CD4-positive, alpha-beta memory T cell (primary cell): ENCODE measurements at regions not wholly inside any gene's neighbourhood (a gene's known extent, or its start where the extent isn't known, plus 50 kb on each side); places are given as distances from the start of the nearest gene placed in this dataset.

Experiments used
- CTCF ChIA-PET: fragments of 350-600 bp; sonication (Branson Sonifier 250); formaldehyde crosslinking; loops from one replicate; lab custom pipeline; 2021; ENCODE audit warnings: inconsistent platforms; ENCODE audit not compliant: partially characterized antibody; lab: Charles Lee
- POLR2A ChIA-PET: fragments of 350-600 bp; sonication (Branson Sonifier 250); formaldehyde crosslinking; loops from one replicate; lab custom pipeline; 2021; ENCODE audit not compliant: partially characterized antibody; lab: Charles Lee
- DNase-seq, 5 donors: peaks; one replicate each; pipeline versions ENCODE4 v3.0.0 to v3.0.0-alpha.2; 2020 to 2022; ENCODE audit warnings: mixed read lengths in 1 of 5
- H3K27ac ChIP-seq: one replicate; pipeline ENCODE4 v1.7.0; 2013; ENCODE audit warnings: low read depth, low read length
- H3K27me3 ChIP-seq: 2 replicates; pipeline ENCODE4 v1.7.0; 2013; ENCODE audit warnings: mild to moderate bottlenecking, low read length, moderate library complexity; ENCODE audit not compliant: insufficient read depth
- H3K36me3 ChIP-seq: 2 replicates; pipeline ENCODE4 v1.7.0; 2013; ENCODE audit warnings: mild to moderate bottlenecking, low read length, moderate library complexity; ENCODE audit not compliant: insufficient read depth
- H3K4me1 ChIP-seq: 2 replicates; pipeline ENCODE4 v1.7.0; 2013; ENCODE audit warnings: mild to moderate bottlenecking, low read length, moderate library complexity; ENCODE audit not compliant: insufficient read depth
- H3K4me3 ChIP-seq, 2 donors: one replicate each; pipeline ENCODE4 v1.7.0; 2013; ENCODE audit warnings: low read length in 2 of 2, mild to moderate bottlenecking in 1 of 2
- H3K9me3 ChIP-seq, 2 donors: one replicate each; pipeline ENCODE4 v1.7.0; 2013; ENCODE audit warnings: low read length in 2 of 2, control low read depth in 1 of 2; ENCODE audit not compliant: control insufficient read depth in 1 of 2
- H3K27ac Mint-ChIP-seq, 7 donors: one replicate each; pipeline ENCODE4 v1.8.0; 2020 to 2021; ENCODE audit warnings: mixed read lengths in 7 of 7, mild to moderate bottlenecking in 6 of 7, inconsistent platforms in 3 of 7, moderate library complexity in 3 of 7
- H3K27me3 Mint-ChIP-seq, 2 donors: one replicate each; pipeline ENCODE4 v1.8.0; 2020 to 2021; ENCODE audit warnings: mixed read lengths in 2 of 2
- H3K36me3 Mint-ChIP-seq, 2 donors: one replicate each; pipeline ENCODE4 v1.8.0; 2020 to 2021; ENCODE audit warnings: mixed read lengths in 2 of 2, inconsistent platforms in 1 of 2, mild to moderate bottlenecking in 1 of 2
- H3K4me1 Mint-ChIP-seq, 4 donors: one replicate each; pipeline ENCODE4 v1.8.0; 2020 to 2021; ENCODE audit warnings: mixed read lengths in 4 of 4, mild to moderate bottlenecking in 1 of 4
- H3K4me3 Mint-ChIP-seq, 8 donors: one replicate each; pipeline ENCODE4 v1.8.0; 2020 to 2021; ENCODE audit warnings: mixed read lengths in 8 of 8, mild to moderate bottlenecking in 7 of 8, moderate library complexity in 6 of 8, inconsistent platforms in 3 of 8
- H3K9me3 Mint-ChIP-seq, 8 donors: one replicate each; pipeline ENCODE4 v1.8.0; 2020 to 2021; ENCODE audit warnings: mixed read lengths in 8 of 8, mild to moderate bottlenecking in 5 of 8, inconsistent platforms in 3 of 8, moderate library complexity in 1 of 8
- intact Hi-C: fragments of 100-400 bp; cut with micrococcal nuclease; formaldehyde crosslinking; loops from one replicate; pipeline ENCODE4 v1.15.1; 2023

DNA sequence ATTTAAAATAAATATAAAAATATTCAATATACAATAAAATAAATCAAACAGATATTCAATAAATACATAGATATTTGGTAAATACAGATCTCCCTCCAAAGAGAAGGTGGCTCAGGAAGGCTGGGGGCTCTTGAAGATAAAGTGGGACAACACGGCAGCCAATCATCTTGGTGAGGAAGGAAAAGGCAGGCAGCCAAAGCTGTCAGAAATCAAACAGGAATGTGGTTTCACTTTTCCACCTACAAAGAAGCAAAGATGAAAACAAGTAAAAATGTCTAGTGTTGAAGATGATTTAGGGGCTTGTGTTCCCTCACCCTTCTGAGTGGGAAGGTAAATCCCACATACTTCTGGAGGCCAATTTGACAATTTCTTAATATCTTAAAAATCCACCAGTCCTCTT, 85.7 kb downstream of the B3GNT2 start:
- Histone ChIP-seq H3K4me3 (no peak overlapping the region), H3K36me3 (no peaks in the 10 kb centered on the region), H3K9me3 (peaks cover 0 to 19% of the 10 kb centered on the region in 2 donors), H3K27me3 (no peaks in the 10 kb centered on the region), H3K4me1 (no peaks in the 10 kb centered on the region), H3K27ac (no peak overlapping the region)
- no peak overlapping the region for H3K27ac Mint-ChIP-seq
- H3K4me1 Mint-ChIP-seq = no peaks in the 10 kb centered on the region
- no peaks in the 10 kb centered on the region for H3K27me3 Mint-ChIP-seq
- H3K4me3 Mint-ChIP-seq = no peak overlapping the region
- CTCF ChIA-PET = no interaction called here
- intact Hi-C loops = no loop called here
- H3K9me3 Mint-ChIP-seq = peaks cover 6 to 41% (median 27%) of the 10 kb centered on the region in 8 donors
- DNase-seq = no peak
- peaks cover 6 to 18% of the 10 kb centered on the region in 2 donors for H3K36me3 Mint-ChIP-seq
- POLR2A ChIA-PET = no interaction called here

- Mint-ChIP-seq H3K36me3 (peaks cover 6 to 15% of the 10 kb centered on the region in 2 donors), H3K4me1 (no peaks in the 10 kb centered on the region), H3K27ac (no peak overlapping the region), H3K4me3 (no peak overlapping the region), H3K9me3 (peaks cover 0 to 34% (median 20%) of the 10 kb centered on the region in 8 donors), H3K27me3 (no peaks in the 10 kb centered on the region)
- no peak overlapping the region for H3K27ac ChIP-seq
- peaks cover 0 to 8% of the 10 kb centered on the region in 2 donors for H3K9me3 ChIP-seq
- H3K4me3 ChIP-seq = no peak overlapping the region
- no peaks in the 10 kb centered on the region for H3K27me3 ChIP-seq
- POLR2A ChIA-PET = no interaction called here
- intact Hi-C loops = no loop called here
- no peaks in the 10 kb centered on the region for H3K36me3 ChIP-seq
- CTCF ChIA-PET = no interaction called here
- H3K4me1 ChIP-seq = no peaks in the 10 kb centered on the region
- no peak for DNase-seq
Observed at GRCh38 chr2:62277688-62278087, 81.8 kb downstream of the B3GNT2 start.
